Kidney epithelial cell (primary cell): ENCODE measurements at regions not wholly inside any gene's neighbourhood (a gene's known extent, or its start where the extent isn't known, plus 50 kb on each side); places are given as distances from the start of the nearest gene placed in this dataset.

ENCODE experiments used
- DNase-seq: peaks from one replicate; pipeline ENCODE4 v3.0.0-alpha.2; 2010; ENCODE audit warnings: low read depth
- H3K27me3 ChIP-seq: 2 replicates; pipeline ENCODE4 v1.6.0; 2011; ENCODE audit warnings: low read length; ENCODE audit not compliant: control insufficient read depth, insufficient read depth
- H3K36me3 ChIP-seq: 2 replicates; pipeline ENCODE4 v1.5.1; 2011; ENCODE audit warnings: low read length; ENCODE audit not compliant: control insufficient read depth, insufficient read depth
- H3K4me3 ChIP-seq: 2 replicates; pipeline ENCODE4 v1.5.1; 2011; ENCODE audit warnings: low read depth, mild to moderate bottlenecking, control low read depth, low read length
- TF ChIP-seq, protein P1 (sequence below): IDR thresholded peaks from 2 replicates; pipeline ENCODE4 v1.5.1; 2011; ENCODE audit warnings: mild to moderate bottlenecking, moderate library complexity, low read length, control low read depth, inconsistent platforms; ENCODE audit not compliant: insufficient read depth, poor library complexity, severe bottlenecking

DNA sequence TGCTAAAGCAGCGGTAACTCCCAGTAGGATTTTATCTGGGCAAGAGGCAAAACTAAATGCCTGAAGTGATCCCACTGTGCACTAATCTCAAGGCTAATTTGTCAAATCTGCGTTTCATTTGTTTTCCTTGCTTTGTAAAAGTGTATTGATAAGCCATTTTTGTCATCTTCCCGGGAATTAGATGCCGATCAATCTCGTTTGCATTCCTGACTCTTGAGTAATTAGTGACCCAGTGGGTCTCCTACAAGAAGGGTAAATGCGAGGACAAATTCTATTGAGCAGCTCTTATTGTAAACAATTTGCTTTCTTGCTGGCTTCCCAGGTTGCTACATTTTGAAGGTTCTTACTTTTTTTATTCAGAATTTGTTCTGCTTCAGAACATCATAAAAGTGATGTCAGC lies 129.7 kb downstream of the EFNB2 start:
- no peaks in the 10 kb centered on the region for H3K36me3 ChIP-seq
- TF ChIP-seq, protein P1, sequence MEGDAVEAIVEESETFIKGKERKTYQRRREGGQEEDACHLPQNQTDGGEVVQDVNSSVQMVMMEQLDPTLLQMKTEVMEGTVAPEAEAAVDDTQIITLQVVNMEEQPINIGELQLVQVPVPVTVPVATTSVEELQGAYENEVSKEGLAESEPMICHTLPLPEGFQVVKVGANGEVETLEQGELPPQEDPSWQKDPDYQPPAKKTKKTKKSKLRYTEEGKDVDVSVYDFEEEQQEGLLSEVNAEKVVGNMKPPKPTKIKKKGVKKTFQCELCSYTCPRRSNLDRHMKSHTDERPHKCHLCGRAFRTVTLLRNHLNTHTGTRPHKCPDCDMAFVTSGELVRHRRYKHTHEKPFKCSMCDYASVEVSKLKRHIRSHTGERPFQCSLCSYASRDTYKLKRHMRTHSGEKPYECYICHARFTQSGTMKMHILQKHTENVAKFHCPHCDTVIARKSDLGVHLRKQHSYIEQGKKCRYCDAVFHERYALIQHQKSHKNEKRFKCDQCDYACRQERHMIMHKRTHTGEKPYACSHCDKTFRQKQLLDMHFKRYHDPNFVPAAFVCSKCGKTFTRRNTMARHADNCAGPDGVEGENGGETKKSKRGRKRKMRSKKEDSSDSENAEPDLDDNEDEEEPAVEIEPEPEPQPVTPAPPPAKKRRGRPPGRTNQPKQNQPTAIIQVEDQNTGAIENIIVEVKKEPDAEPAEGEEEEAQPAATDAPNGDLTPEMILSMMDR = no peak
- no peak for DNase-seq
- H3K4me3 ChIP-seq = no peak overlapping the region
- no peaks in the 10 kb centered on the region for H3K27me3 ChIP-seq

DNA sequence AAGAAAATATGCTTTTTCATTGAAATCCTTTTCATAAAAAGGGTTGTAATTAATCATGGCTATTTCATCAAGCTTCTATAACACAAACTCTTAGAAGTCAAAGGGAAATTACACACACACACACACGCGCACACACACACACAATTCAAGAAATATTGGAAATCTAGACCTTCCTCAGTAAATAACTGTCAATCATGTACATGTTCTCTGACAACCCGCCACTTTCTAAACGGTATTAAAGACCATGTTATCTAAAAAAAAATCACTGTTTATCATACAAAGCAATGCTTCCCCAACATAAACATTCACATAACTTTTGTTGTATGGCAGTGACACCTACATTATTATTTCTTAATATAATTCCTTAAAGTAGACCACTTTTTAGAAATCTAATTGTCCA lies 132.2 kb downstream of the EFNB2 start:
- TF ChIP-seq, protein P1 = no peak
- Histone ChIP-seq H3K27me3 (no peaks in the 10 kb centered on the region), H3K36me3 (no peaks in the 10 kb centered on the region), H3K4me3 (no peak overlapping the region)
- no peak for DNase-seq

DNA sequence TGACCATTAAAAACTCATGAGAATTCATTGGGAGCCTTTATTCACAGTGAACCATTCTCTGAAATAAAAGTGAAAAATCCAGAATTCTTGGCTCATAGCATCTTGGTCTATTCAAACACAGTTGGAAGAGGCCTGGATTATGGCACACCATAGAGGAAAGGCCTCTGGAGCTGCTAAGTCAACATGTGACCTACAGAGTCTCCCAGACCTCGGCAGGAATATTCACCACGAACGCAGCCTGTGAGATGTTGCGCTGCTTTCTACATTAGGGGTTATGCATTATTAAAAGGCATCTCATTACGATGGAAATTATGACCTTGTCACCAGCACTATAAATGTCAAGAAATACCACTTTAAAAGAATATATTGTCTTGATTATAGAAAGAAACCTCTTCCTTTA lies 132.6 kb downstream of the EFNB2 start:
- Histone ChIP-seq H3K4me3 (no peak overlapping the region), H3K36me3 (no peaks in the 10 kb centered on the region), H3K27me3 (no peaks in the 10 kb centered on the region)
- TF ChIP-seq, protein P1 = no peak
- DNase-seq = no peak

DNA sequence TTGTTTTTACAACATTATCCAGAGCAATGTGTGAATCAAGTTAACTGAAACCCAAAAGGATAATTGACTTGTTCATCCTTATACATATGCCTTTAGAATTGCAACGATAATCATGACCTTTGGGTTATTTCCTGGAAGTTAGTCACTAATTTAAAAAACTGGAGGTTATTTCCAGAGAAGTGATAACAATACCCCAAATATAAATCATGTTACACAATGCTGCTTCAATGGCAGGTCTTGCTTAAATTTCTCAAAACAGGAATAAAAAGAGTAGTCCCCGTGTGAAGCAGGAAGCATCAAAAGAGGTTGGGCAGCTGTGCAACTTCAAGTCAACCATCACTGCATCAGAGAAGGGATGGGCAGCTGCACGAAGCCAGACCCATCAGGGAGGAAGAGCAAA lies 134.4 kb downstream of the EFNB2 start:
- no peaks in the 10 kb centered on the region for H3K36me3 ChIP-seq
- no peak overlapping the region for H3K4me3 ChIP-seq
- DNase-seq = no peak
- TF ChIP-seq, protein P1 = no peak
- H3K27me3 ChIP-seq = no peaks in the 10 kb centered on the region

DNA sequence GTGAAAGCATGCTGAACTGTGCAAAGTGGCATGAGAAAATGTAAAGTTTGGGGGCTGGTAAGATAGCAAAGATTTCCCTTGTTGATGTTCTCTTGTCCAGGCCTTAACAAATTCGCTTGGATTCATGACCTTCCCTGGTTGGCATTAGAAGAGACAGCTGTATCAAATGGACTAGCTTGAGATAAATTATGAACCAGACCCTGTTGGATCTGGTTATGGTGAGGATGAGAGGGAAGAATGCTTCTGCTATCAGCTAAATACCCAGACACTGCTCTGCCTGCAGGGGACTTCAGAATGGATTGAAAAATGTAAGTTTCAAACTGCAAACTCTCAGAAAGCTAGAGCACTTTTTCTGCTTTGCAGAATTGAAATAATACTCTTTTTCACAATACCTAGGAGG lies 135.2 kb downstream of the EFNB2 start:
- Histone ChIP-seq H3K4me3 (no peak overlapping the region), H3K27me3 (no peaks in the 10 kb centered on the region), H3K36me3 (no peaks in the 10 kb centered on the region)
- TF ChIP-seq, protein P1 = no peak
- DNase-seq = no peak

DNA sequence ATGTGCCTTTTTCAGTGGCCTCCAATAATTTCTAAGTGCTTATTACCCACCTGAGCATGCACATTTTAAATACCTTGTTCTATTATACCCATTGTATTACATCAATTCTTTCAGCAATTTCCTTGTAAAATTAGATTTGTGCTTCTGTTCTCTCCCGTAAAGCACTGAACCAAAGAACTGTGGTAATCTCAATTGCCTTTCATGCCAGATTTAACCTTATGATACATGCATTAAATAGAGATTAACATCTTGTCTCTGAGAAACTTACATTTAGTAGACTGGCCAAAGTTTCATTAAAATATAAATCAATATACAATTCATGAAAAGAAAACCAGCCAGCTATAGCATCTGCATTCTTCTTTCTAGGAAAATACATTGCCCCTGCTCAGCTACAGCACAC lies 137.2 kb downstream of the EFNB2 start:
- TF ChIP-seq, protein P1 = no peak

More for the DNA sequence above, 137.2 kb downstream of the EFNB2 start:
- no peaks in the 10 kb centered on the region for H3K27me3 ChIP-seq
- no peak overlapping the region for H3K4me3 ChIP-seq
- no peaks in the 10 kb centered on the region for H3K36me3 ChIP-seq
- no peak for DNase-seq
